ENCODE measurements at regions not wholly inside any gene's neighbourhood (a gene's known extent, or its start where the extent isn't known, plus 50 kb on each side); places are given as distances from the start of the nearest gene placed in this dataset.
A peak's percentile ranks its signal among the peaks of the same experiment; 100 is the strongest.
"Not testable (repeated sequence)": the region's sequence is repeated elsewhere in the genome, so short reads cannot be mapped to it uniquely, and the experiment has no call there.

DNA sequence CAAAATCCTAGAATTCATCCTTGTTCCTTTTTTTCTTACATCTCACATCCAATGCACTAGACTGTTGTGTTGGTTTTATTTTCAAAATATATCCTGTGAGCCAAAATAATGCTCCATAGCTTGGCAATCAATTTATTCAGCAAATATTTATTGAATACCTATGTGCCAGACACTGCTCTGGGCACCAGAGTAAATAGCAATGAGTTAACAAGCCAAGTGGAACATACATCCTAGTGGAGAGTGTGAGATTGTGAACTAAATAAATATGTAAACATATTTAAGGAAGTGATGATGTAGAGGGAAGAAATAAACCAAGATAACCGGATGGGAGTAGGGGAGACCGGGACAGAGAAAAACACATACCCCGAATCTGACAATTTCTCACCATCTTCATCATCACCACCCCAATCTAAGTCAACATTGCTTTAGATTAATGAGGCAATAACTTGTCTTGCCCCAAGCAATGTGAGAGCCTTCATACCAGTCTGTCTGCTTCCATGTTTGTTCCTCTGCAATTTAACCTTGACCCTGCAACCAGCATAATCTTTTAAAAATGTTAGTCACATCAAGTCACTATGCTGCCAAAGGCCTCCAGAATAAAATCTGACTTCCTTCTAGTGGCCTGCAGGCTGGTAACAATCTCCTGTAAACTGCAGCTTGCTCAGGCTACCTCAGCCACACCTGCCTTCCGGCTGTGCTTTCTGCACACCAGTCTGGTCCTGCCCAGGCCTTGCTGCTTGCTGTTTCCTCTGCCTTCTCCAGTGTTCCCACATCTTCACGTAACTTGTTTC is 199.2 kb downstream of the DLEU7 start:
- TF ChIP-seq, protein P1, sequence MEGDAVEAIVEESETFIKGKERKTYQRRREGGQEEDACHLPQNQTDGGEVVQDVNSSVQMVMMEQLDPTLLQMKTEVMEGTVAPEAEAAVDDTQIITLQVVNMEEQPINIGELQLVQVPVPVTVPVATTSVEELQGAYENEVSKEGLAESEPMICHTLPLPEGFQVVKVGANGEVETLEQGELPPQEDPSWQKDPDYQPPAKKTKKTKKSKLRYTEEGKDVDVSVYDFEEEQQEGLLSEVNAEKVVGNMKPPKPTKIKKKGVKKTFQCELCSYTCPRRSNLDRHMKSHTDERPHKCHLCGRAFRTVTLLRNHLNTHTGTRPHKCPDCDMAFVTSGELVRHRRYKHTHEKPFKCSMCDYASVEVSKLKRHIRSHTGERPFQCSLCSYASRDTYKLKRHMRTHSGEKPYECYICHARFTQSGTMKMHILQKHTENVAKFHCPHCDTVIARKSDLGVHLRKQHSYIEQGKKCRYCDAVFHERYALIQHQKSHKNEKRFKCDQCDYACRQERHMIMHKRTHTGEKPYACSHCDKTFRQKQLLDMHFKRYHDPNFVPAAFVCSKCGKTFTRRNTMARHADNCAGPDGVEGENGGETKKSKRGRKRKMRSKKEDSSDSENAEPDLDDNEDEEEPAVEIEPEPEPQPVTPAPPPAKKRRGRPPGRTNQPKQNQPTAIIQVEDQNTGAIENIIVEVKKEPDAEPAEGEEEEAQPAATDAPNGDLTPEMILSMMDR (IDR thresholded peaks at IDR 0.05) = peak; percentile 41
- no peak for TF ChIP-seq ZFX (IDR thresholded peaks at IDR 0.05; ENCODE audit: borderline replicate concordance)
- H3K27ac ChIP-seq = peak overlapping the region; percentile 73

DNA sequence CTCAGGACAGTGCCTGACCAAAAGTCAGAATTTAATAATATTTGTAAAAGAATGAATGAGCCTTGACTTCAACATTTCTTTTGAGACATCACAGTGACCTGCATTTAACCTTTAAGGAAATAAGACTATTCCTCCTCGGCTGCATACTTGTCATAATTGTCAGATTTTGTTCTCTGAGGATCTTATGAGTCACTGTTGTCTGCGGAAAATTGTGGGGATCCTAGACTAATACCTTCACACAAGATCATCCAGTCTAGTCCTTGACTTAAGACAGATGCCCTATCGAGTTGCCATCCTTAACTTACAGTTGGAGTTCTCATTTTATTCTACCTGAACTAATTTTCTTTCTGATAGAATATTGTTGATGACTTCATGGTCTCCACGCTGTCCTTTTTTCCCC is 198.4 kb downstream of the DLEU7 start:
- TF ChIP-seq, protein P1 (IDR thresholded peaks at IDR 0.05) = no peak
- TF ChIP-seq ZFX (IDR thresholded peaks at IDR 0.05; ENCODE audit: borderline replicate concordance) = no peak
- peak overlapping the region; percentile 73 for H3K27ac ChIP-seq

DNA sequence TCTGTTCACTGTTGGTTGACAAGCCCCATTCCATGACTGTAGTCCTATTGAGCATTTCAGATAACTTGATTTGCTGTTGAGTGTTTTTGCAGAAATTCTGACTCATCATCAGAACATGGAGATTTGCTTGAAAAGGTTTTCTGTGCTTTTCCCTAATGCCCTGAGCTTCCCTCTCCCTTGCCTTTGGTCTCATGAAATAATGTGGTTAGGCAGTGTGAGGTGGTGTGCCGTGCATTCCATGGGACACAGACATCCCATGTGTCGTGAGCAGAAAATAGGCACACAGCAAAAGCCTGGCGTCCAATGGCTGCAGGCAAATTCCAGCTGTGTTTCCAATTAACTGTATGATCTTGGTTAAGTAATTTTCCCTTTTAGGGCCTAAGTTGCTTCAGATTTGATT is 197.4 kb downstream of the DLEU7 start:
- no peak overlapping the region for H3K27ac ChIP-seq
- TF ChIP-seq, protein P1 (IDR thresholded peaks at IDR 0.05) = no peak
- no peak for TF ChIP-seq ZFX (IDR thresholded peaks at IDR 0.05; ENCODE audit: borderline replicate concordance)

DNA sequence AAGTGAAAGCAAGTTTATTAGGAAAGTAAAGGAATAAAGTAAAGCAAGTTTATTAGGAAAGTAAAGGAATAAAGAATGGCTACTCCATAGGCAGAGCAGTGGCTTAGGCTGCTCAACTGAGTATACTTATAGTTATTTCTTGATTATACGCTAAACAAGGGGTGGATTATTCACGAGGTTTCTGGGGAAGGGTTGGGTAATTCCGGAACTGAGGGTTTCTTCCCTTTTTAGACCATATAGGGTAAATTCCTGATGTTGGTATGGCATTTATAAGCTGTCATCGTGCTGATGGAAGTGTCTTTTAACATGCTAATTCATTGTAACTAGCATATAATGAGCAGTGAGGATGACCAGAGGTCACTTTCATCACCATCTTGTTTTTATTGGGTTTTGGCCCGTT is 194.3 kb downstream of the DLEU7 start:
- TF ChIP-seq ZFX (IDR thresholded peaks at IDR 0.05; ENCODE audit: borderline replicate concordance) = no peak
- TF ChIP-seq, protein P1 (IDR thresholded peaks at IDR 0.05) = no peak
- H3K27ac ChIP-seq = no peak overlapping the region

DNA sequence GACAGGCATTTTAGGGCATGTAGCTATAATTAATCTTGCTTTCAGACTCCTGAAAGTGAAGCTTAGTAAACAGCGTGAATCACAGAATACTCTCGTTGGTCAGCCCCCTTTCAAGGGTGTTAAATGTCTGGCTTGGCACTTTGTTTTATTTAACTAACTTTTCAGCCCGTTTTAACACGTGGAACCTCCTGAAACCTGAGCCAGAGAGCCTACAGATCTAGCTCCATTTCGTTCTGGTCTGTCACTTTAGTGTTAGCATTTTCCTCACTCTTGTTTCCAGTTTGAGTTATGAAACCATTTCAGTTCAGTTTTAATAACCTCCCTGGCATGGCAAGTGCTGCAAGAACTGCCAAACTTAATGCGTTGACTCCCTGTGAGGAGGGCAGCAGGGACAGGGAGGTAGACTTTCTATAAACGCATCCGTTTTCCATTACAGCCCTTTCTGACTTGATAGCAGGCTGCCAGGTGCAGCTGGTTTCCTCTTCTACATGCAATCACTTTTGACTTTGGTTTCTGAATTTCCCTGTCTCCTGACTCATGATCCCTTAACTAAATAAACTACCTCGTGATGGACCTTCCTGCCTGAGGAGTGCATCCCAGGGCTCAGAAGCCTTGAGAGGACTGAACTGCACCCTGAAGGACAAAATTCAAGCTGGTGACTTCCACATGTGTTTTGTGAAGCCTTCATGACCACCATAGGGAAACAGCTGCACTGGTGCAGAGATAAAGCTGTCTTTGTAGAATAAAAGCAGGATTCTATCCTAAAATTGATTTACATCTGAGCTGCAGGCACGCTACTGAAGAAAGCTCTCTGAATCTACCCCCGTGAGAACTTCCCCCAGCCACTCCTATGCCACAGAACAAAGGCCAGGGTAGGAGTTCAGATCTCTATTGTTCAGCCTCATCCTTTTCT is 192.6 kb downstream of the DLEU7 start:
- H3K27ac ChIP-seq = no peak overlapping the region
- no peak for TF ChIP-seq ZFX (IDR thresholded peaks at IDR 0.05; ENCODE audit: borderline replicate concordance)
- TF ChIP-seq, protein P1 (IDR thresholded peaks at IDR 0.05) = no peak

DNA sequence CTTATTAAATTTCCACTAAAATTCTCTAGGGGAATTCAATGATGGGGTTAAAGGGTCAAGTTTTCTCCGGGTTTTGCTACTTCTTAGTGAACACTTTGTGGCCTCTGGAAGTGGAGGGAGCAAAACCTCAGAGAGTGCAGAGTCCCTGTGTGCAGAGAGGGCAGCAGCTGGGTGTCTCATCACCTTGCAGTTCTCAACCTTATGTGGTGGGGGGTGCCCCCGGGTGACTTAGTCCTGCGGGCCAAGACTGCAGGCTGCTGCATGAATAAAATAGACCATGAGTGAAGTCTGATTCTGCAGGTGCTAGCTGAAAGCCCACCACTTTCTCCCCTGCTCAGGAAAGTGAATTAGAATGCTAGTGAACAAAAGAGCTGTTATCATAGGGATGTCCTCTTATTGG is 191.6 kb downstream of the DLEU7 start:
- no peak overlapping the region for H3K27ac ChIP-seq
- TF ChIP-seq ZFX (IDR thresholded peaks at IDR 0.05; ENCODE audit: borderline replicate concordance) = no peak
- TF ChIP-seq, protein P1 (IDR thresholded peaks at IDR 0.05) = no peak

DNA sequence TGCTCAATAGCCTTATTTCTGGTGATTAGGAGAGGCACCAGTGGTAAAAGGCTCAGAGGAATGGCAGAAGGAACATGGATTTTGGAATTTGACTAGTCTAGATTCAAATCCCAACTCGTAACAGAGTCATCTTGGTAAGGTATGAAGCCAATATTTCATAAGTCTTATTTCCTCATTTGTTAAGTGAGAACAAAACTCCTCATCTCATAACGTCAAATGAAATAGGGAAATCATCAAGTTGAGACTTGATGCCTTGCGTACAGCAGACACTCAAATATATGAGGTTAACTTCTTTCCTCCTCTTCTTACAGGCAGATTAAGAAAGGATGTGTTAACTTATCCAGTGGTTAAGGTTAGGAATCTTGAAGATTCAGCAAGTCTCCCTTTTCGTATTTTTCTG is 189.2 kb downstream of the DLEU7 start:
- TF ChIP-seq, protein P1 (IDR thresholded peaks at IDR 0.05) = no peak
- no peak for TF ChIP-seq ZFX (IDR thresholded peaks at IDR 0.05; ENCODE audit: borderline replicate concordance)
- no peak overlapping the region for H3K27ac ChIP-seq

DNA sequence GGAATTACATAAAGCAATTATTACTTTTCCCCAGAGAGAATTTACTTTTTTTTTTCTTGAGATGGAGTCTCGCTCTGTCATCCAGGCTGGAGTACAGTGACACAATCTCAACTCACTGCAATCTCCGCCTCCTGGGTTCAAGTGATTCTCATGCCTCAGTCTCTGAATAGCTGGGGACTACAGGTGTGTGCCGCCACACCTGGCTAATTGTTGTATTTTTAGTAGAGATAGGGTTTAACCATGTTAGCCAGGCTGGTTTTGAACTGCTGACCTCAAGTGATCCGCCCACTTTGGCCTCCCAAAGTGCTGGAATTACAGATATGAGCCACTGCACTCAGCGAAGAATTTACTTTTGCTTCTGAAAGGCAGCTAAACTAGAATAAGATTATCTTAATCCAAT is 181.6 kb downstream of the DLEU7 start:
- H3K27ac ChIP-seq = not testable (repeated sequence)
